Jurkat, Clone E6-1 (cell line): ENCODE measurements at regions not wholly inside any gene's neighbourhood (a gene's known extent, or its start where the extent isn't known, plus 50 kb on each side); places are given as distances from the start of the nearest gene placed in this dataset.

Source experiments
- DNase-seq: peaks from one replicate; pipeline ENCODE4 v3.0.0-alpha.2; 2011; ENCODE audit warnings: low read depth, low spot score
- H3K4me3 ChIP-seq: 2 replicates; pipeline ENCODE4 v1.5.1; 2011; ENCODE audit warnings: mild to moderate bottlenecking, low read length, control low read depth, moderate library complexity

GRCh38 chr2:49569176-49569575, 414.9 kb upstream of the FSHR start:
- H3K4me3 ChIP-seq = no peak overlapping the region
- DNase-seq = no peak

- DNase-seq = no peak
- no peak overlapping the region for H3K4me3 ChIP-seq
Measured at GRCh38 chr2:49567811-49568600, 413.7 kb upstream of the FSHR start.

DNA sequence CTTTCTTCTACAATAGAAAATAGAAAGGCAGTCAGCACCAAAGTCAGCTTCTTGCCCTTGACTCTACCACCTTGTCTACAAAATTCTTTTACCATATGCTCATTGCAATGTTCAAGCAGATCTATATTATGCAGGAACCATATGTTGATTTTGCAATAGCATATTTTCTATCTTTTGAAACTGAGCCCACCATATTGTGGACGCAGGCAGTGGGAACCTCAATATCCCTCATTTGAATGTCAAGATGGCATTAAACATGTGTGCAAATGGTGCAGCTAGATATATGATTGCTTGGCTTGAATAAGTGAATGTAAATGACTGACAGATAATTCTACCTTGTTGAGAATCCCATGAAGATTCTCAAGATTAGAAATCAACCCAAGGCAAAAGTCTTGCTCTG, 412.7 kb upstream of the FSHR start:
- H3K4me3 ChIP-seq = no peak overlapping the region
- no peak for DNase-seq

- no peak for DNase-seq
- no peak overlapping the region for H3K4me3 ChIP-seq
Measured at GRCh38 chr2:49553658-49554057, 399.3 kb upstream of the FSHR start.

DNA sequence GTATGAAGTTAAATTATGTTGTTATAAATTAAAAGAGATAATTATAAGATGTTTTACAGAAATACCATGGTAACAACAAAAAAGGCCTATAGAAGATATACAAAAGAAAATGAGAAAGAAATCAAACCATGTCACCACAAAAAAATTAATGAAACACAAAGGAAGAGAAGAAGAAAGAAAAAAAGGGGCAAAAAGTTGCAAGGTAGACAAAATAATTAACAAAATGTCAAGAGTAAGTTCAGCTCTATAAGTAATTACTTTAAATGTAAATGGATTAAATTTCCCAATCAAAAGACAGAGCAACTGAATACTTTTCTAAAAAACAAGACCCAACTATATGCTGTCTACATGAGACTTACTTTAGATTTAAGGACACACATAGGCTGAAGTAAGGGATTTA, 378.4 kb upstream of the FSHR start:
- no peak for DNase-seq

DNA sequence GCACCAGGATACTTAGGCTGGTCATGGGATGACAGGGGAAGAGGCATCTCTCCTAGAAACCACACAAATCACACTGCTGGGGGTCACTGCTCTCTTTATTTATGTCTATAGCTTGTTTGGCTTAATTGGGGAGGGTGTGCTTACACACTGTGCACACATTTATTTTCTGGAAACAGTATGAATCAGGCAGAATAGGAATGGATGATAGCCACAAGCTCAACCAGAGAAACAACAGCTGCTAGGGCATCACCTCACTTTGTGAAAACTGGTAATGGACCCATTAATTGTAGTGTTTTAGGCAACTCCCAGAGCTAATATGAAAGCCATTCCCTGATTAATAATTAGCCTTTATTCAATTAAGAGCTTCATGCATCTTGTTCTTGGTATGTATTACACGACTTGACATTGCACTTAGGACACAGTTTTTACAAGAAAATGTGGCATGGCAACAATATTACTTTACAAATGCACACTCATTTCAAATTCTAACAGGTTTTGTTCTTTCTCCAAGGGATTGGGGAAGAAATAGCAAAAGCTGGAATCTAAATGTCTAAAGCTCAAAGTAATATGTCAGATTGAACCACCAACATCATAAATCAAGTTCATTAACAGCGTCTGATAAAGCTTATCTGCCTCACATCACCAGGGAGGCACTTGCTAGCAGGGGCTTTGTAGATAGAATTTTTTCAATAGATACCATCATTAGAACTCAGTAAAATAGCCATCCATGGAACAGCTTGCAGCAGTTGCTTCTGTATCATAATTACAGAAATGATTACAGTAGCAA, 361.9 kb upstream of the FSHR start:
- no peak for DNase-seq
- no peak overlapping the region for H3K4me3 ChIP-seq

More for the DNA sequence above, 378.4 kb upstream of the FSHR start:
- no peak overlapping the region for H3K4me3 ChIP-seq

- no peak for DNase-seq
- H3K4me3 ChIP-seq = no peak overlapping the region
Measured at GRCh38 chr2:49514201-49514600, 359.9 kb upstream of the FSHR start.

DNA sequence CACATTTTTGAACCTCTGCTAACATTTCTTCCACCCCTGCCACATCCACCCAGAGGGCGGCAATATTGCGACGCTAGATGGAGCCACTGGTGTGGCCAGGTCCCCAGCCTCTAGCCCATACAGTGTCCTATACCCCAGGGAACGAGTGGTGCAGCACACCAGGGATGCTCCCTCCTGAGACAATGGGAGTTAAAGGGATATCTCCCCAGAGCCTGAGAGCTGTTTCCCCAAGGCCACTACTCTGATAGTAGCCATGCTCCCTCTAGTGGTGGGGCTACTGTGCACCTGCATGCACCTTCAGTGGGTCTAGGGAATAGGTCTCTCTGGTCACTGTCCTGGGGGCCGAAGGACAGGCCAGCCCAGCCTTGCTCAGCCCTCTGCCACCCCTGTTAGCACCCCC, 336.4 kb upstream of the FSHR start:
- peak; percentile 8 for DNase-seq

DNA sequence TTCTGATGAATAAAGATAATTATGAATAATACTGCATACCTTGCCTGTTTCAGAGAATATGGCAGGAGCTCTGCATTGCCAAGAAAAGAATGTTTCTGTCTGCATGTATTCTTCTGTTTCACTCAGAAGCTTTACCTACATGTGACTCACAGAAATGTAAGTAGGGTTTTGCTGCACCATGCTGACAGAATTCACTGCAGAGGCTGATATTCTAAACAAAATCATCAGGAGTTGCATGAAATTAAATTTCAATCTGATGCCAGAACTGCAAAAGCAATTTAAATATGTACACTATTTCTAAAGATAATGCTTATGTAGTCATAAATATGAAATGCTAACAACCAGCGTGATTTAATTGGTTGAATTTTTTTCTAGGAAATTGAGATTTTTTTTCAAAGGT, 332.8 kb upstream of the FSHR start:
- DNase-seq = no peak
- no peak overlapping the region for H3K4me3 ChIP-seq

More for the DNA sequence above, 336.4 kb upstream of the FSHR start:
- H3K4me3 ChIP-seq = no peak overlapping the region

DNA sequence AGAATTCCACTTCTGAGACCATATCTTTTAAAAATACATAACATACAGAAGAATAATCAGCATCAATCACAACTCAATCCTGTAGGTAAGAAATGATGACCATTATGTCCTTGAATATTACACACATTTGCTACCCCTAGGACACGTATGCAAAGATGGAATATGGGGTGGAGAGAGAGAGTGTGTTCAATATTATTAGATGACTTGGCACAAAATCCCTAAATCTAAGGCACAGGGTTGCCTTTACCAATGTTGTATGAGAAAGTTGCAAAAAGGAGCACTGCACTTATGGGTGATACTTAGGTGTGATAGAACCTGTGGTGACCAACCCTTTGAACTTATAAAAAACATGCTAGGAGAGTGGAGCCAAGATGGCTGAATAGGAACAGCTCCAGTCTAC, 326.2 kb upstream of the FSHR start:
- H3K4me3 ChIP-seq = no peak overlapping the region
- DNase-seq = no peak

DNA sequence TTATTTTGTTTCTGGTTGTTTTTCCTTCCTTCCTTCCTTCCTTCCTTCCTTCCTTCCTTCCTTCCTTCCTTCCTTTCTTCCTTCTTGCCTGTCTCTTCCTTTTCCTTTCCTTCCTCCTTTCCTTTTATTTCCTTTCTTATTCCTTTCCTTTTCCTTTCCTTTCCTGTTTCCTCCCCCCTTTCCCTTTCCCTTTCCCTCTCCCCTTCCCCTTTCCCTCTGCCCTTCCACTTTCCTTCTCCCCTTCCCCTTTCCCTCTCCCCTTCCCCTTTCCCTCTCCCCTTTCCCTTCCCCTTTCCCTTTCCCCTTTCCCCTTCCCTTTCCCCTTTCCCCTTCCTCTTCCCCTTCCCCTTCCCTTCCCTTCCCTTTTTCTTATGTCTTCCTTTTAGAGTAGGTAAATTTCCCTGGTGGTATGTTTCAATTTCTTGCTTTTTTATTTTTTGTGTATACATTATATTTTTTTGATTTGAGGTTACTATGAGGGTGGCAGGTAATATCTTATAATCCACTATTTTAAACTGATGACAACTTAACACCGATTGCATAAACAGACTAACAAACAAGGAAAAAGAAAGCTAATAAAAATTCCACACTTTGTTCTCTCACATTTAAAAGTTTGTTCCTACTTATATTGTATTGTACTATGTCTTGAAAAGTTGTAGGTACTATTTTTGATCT, 311.0 kb upstream of the FSHR start:
- H3K4me3 ChIP-seq = no peak overlapping the region
- no peak for DNase-seq

DNA sequence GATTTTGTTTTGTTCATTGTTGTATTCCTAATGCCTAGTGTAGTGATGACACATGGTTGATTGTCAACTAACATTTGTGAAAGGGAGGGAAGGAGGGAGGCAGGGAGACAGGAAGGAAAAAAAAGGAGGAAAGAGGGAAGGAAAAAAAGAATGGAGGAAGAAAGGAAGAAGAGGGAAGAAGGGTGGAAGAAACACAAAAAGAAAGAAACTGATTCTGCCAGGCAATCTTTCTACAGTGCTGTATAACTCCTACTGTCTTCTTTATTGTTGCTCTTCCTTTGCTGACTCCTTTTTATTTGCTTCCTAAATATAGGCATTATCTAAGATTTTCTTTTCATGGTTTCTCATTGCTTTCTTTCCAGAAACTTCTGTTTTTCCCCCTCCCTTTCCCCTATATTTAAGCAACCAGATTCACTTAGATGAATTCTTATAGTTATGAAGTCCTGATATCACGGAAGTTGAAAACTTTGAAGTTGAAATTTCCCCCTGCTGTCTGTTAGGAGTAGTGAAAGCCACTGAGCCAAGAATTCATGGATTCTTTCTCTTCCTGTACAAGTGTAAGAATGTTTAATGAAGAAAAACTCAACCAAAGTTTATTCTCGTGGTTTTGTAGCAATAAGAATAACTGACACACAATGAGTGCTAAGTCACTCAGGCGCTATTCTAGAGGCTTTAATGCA, 305.1 kb upstream of the FSHR start:
- H3K4me3 ChIP-seq = no peak overlapping the region
- DNase-seq = no peak

- no peak overlapping the region for H3K4me3 ChIP-seq
- DNase-seq = no peak
Measured at GRCh38 chr2:49444005-49444404, 289.7 kb upstream of the FSHR start.

DNA sequence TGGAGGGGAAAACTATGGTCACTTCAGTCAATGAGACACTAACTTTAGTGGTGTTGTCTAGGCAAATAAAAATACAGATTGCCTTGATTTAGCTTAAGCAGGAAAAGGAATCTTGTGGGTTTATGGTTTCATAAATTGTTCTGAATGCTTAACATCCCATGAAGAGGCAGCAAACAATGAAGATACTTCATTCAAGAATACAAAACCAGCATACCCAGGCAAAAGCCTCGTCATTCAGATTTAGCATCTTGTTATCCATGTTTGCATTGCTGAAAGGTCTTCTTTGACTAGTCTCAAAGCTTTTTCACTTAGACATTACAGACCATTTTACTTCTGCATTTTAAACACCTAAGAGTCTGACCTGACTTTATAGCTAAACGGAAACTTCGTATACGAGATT, 272.7 kb upstream of the FSHR start:
- DNase-seq = no peak
- H3K4me3 ChIP-seq = no peak overlapping the region

GRCh38 chr2:49416252-49416651, 261.9 kb upstream of the FSHR start:
- no peak for DNase-seq
- no peak overlapping the region for H3K4me3 ChIP-seq

- no peak for DNase-seq
- H3K4me3 ChIP-seq = no peak overlapping the region
Measured at GRCh38 chr2:49404108-49404507, 249.8 kb upstream of the FSHR start.

- no peak overlapping the region for H3K4me3 ChIP-seq
- DNase-seq = no peak
Measured at GRCh38 chr2:49403637-49404036, 249.3 kb upstream of the FSHR start.

DNA sequence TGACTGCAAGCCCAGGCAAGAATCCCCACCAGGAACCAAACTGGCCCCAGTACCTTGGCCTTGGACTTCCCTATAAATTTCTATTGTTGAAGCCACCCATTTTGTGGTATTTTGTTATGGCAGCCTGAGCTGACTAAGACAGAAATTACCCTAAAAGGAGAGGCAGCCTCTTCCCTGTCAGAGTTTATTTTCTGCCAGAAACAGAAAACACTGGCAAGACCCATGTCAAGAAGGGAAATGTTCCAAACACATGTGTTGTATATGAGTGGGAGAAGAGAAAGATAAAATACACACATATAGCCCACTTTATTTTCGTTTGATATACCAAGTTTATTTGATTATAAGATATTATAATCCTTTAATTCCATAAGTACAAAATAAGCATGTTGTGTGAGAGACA, 225.1 kb upstream of the FSHR start:
- no peak for DNase-seq
- H3K4me3 ChIP-seq = no peak overlapping the region

GRCh38 chr2:49371128-49371701, 216.9 kb upstream of the FSHR start:
- H3K4me3 ChIP-seq = no peak overlapping the region
- DNase-seq = no peak
